K562 (cell line): ENCODE measurements at regions not wholly inside any gene's neighbourhood (a gene's known extent, or its start where the extent isn't known, plus 50 kb on each side); places are given as distances from the start of the nearest gene placed in this dataset.

ENCODE experiments used
- ATAC-seq: fragments of 200-7000 bp; cut with Tn5 transposase; 3 replicates; pipeline ENCODE4 v1.9.1; 2020; ENCODE audit warnings: moderate library complexity
- BruUV-seq: library from RNA; stranded (reverse); fragments of 400-500 nt; replicated peaks from 2 replicates; lab custom pipeline; 2021; lab: Mats Ljungman, UMichigan
- CTCF ChIA-PET: fragments of 300-600 bp; formaldehyde crosslinking; extraction: SDS; loops from one replicate; lab custom pipeline; 2021; ENCODE audit warnings: low intra/inter-chr PET ratio; lab: Yijun Ruan, JAX
- POLR2A ChIA-PET: fragments of 300-600, 350-650 bp; sonication (Branson Sonifier 250); formaldehyde crosslinking; extraction: SDS; loops from one replicate; lab custom pipeline; 2021; ENCODE audit warnings: antibody characterized with exemption, inconsistent platforms; lab: Yijun Ruan, JAX
- DNase-seq, 4 experiments: peaks; one replicate each; pipeline versions ENCODE4 v3.0.0 to v3.0.0-alpha.2; 2011 to 2018; ENCODE audit warnings: low spot score in 3 of 4, mixed read lengths in 3 of 4; ENCODE audit errors: extremely low read depth in 1 of 4
- FAIRE-seq: peaks from 2 replicates; lab custom pipeline; 2011; peaks lifted over from hg19 to GRCh38; lab: Jason Lieb, UNC
- H2AFZ ChIP-seq: 2 replicates; pipeline ENCODE4 v1.6.0; 2011; ENCODE audit warnings: low read depth, low read length, control low read depth, inconsistent platforms
- H3K27ac ChIP-seq: fragments of 200-600 bp; 3 replicates; pipeline ENCODE4 v1.8.0; 2011; ENCODE audit warnings: low read depth, mild to moderate bottlenecking, control low read depth, inconsistent platforms, low read length, moderate library complexity, mixed read lengths; ENCODE audit errors: extremely low read depth
- H3K27me3 ChIP-seq, 2 experiments: fragments of 300-600 bp in 1 of 2; 2 replicates in 1 of 2; 3 replicates in 1 of 2; pipeline versions ENCODE4 v1.6.0 to v1.8.0; 2011; ENCODE audit warnings: inconsistent platforms in 2 of 2, low read length in 2 of 2, mild to moderate bottlenecking in 1 of 2, mixed read lengths in 1 of 2, moderate library complexity in 1 of 2; ENCODE audit not compliant: control insufficient read depth in 2 of 2, insufficient read depth in 2 of 2
- H3K36me3 ChIP-seq: fragments of 300-600 bp; 3 replicates; pipeline ENCODE4 v1.8.0; 2011; ENCODE audit warnings: mild to moderate bottlenecking, low read length, inconsistent platforms; ENCODE audit not compliant: control insufficient read depth, insufficient read depth
- H3K4me1 ChIP-seq, 2 experiments: fragments of 200-600 bp in 1 of 2; replicated peaks in 1 of 2; 2 replicates in 1 of 2; 3 replicates in 1 of 2; pipeline versions ENCODE4 v1.5.1 to v1.8.0; 2011; ENCODE audit warnings: inconsistent platforms in 2 of 2, low read length in 2 of 2, mild to moderate bottlenecking in 1 of 2, mixed read lengths in 1 of 2, moderate library complexity in 1 of 2; ENCODE audit not compliant: control insufficient read depth in 2 of 2, insufficient read depth in 2 of 2
- H3K4me2 ChIP-seq: 2 replicates; pipeline ENCODE4 v1.6.1; 2011; ENCODE audit warnings: low read length, control low read depth, inconsistent platforms, mixed read lengths; ENCODE audit not compliant: insufficient read depth
- H3K4me3 ChIP-seq: fragments of 200-600 bp; sonication (generic), shearing (Covaris generic); 2 replicates; pipeline ENCODE4 v1.5.1; 2016; ENCODE audit warnings: control low read depth, inconsistent platforms
- H3K79me2 ChIP-seq: fragments of 200-600 bp; 3 replicates; pipeline ENCODE4 v1.8.0; 2011; ENCODE audit warnings: low read length, inconsistent platforms; ENCODE audit not compliant: control insufficient read depth, insufficient read depth
- H3K9ac ChIP-seq, 2 experiments: 2 replicates each; pipeline versions ENCODE4 v1.6.0 to v1.6.1; 2011; ENCODE audit warnings: low read depth in 2 of 2, low read length in 2 of 2, control low read depth in 1 of 2, inconsistent platforms in 1 of 2, mild to moderate bottlenecking in 1 of 2, mixed read lengths in 1 of 2; ENCODE audit not compliant: insufficient read depth in 1 of 2
- H3K9me1 ChIP-seq: one replicate; pipeline ENCODE4 v1.6.0; 2011; ENCODE audit warnings: inconsistent platforms, mild to moderate bottlenecking, low read length, moderate library complexity; ENCODE audit not compliant: control insufficient read depth, insufficient read depth
- H3K9me3 ChIP-seq: replicated peaks from 2 replicates; pipeline ENCODE4 v1.5.1; 2011; ENCODE audit warnings: low read depth, low read length, inconsistent platforms; ENCODE audit not compliant: control insufficient read depth, insufficient read depth
- H4K20me1 ChIP-seq: replicated peaks from 2 replicates; pipeline ENCODE4 v1.6.1; 2011; ENCODE audit warnings: low read length, inconsistent platforms, mixed read lengths; ENCODE audit not compliant: control insufficient read depth, insufficient read depth
- ELF4 ChIP-seq: fragments of 450-650 bp; formaldehyde crosslinking; IDR thresholded peaks from 2 replicates; pipeline ENCODE4 v1.4.0; 2022; ENCODE audit warnings: missing genetic modification characterization
- MEIS2 ChIP-seq: fragments of 450-650 bp; IDR thresholded peaks from 2 replicates; pipeline ENCODE4 v1.6.1; 2014; ENCODE audit warnings: mild to moderate bottlenecking; ENCODE audit not compliant: partially characterized antibody
- PBX2 ChIP-seq, 2 experiments: IDR thresholded peaks in 1 of 2; conservative IDR thresholded peaks in 1 of 2; 2 replicates each; pipeline ENCODE4 v1.6.1; 2016; ENCODE audit warnings: low read depth in 2 of 2, mild to moderate bottlenecking in 1 of 2, missing compliant biosample characterization in 1 of 2, missing genetic modification characterization in 1 of 2, moderate library complexity in 1 of 2
- ZNF395 ChIP-seq: fragments of 200-800 bp; sonication (Bioruptor generic); IDR thresholded peaks from 2 replicates; pipeline ENCODE4 v1.6.1; 2017; ENCODE audit warnings: missing genetic modification characterization, missing compliant biosample characterization
- ZNF76 ChIP-seq: fragments of 250-450 bp; sonication (Bioruptor Pico); IDR thresholded peaks from 2 replicates; pipeline ENCODE4 v1.4.0; 2020; ENCODE audit warnings: mild to moderate bottlenecking, moderate library complexity, borderline replicate concordance
- WGBS: fragments of 100-300 bp; shearing (Covaris generic); methylation state at CpG from one replicate; pipeline ENCODE4 v1.1.6; 2016; ENCODE audit warnings: low coverage, mixed read lengths; ENCODE audit not compliant: insufficient coverage; ENCODE audit errors: missing lambda C conversion rate; 5-methylcytosine and 5-hydroxymethylcytosine counted together
- in situ Hi-C: fragments of 300-500 bp; cut with MboI; formaldehyde crosslinking; loops from 4 replicates; pipeline ENCODE4 v1.15.0; 2018; ENCODE audit warnings: inconsistent platforms, mixed read lengths
- intact Hi-C: fragments of 100-400 bp; cut with micrococcal nuclease; formaldehyde crosslinking; loops from 2 replicates; pipeline ENCODE4 v1.14.2; 2022
- TF ChIP-seq, protein P1 (sequence below), 2 experiments: fragments of 450-650 bp in 1 of 2; sonication (generic) in 1 of 2; formaldehyde crosslinking in 1 of 2; IDR thresholded peaks in 1 of 2; conservative IDR thresholded peaks in 1 of 2; 2 replicates each; pipeline versions ENCODE4 v1.6.1 to v1.8.1; 2016 to 2023; ENCODE audit warnings: mild to moderate bottlenecking in 2 of 2, moderate library complexity in 2 of 2, inconsistent platforms in 1 of 2, missing genetic modification reagents in 1 of 2

DNA sequence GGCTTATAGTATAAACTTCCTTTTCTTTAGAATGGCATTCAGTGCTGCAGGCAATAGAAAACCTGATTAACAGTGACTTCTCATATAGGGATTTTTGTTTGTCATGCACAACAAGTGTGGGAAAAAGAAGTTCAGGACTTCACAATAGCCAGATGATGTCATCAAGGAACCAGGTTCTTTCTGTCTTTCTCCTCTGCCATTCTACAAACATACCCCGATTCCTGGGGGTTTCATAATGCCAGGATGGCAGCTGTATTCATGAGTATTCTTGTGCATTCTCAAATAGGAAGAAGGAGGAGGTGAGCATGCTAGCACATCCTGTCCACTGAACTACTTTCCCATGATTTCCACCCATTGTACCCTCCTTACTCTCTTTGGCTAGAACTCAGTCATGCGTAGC is 182.7 kb upstream of the EEA1 start:
- intact Hi-C loops: no loop called here
- POLR2A ChIA-PET: no interaction called here
- peaks cover 4% of the 10 kb centered on the region; the same call in 1 of the 2 replicates for H3K9me3 ChIP-seq
- no peaks in the 10 kb centered on the region for H3K27me3 ChIP-seq
- CTCF ChIA-PET: no interaction called here
- H3K27ac ChIP-seq: no peak overlapping the region
- TF ChIP-seq, protein P1, sequence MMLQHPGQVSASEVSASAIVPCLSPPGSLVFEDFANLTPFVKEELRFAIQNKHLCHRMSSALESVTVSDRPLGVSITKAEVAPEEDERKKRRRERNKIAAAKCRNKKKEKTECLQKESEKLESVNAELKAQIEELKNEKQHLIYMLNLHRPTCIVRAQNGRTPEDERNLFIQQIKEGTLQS (IDR thresholded peaks at IDR 0.05): peak; percentile 50
- TF ChIP-seq, protein P1 (CRISPR knock-in tag; conservative IDR thresholded peaks at IDR 0.05): no peak
- no peak for TF ChIP-seq ZNF76 (CRISPR knock-in tag)
- no peaks in the 10 kb centered on the region for H3K36me3 ChIP-seq
- no peaks in the 10 kb centered on the region for H3K79me2 ChIP-seq
- FAIRE-seq (no peak), ATAC-seq (no peak), DNase-seq (no peak)
- H4K20me1 ChIP-seq: no peaks in the 10 kb centered on the region
- no peak overlapping the region for H3K4me2 ChIP-seq
- BruUV-seq: no TSS peak
- H3K9me1 ChIP-seq: no peaks in the 10 kb centered on the region
- H3K4me3 ChIP-seq: no peak overlapping the region
- WGBS: 60% methylated on average over 2 of the region's 2 CpGs
- peaks cover 12 to 23% of the 10 kb centered on the region in 2 experiments; a peak in 4 of 5 replicates for H3K4me1 ChIP-seq
- in situ Hi-C loops: no loop called here
- H3K9ac ChIP-seq: no peak overlapping the region
- H2AFZ ChIP-seq: no peak overlapping the region

DNA sequence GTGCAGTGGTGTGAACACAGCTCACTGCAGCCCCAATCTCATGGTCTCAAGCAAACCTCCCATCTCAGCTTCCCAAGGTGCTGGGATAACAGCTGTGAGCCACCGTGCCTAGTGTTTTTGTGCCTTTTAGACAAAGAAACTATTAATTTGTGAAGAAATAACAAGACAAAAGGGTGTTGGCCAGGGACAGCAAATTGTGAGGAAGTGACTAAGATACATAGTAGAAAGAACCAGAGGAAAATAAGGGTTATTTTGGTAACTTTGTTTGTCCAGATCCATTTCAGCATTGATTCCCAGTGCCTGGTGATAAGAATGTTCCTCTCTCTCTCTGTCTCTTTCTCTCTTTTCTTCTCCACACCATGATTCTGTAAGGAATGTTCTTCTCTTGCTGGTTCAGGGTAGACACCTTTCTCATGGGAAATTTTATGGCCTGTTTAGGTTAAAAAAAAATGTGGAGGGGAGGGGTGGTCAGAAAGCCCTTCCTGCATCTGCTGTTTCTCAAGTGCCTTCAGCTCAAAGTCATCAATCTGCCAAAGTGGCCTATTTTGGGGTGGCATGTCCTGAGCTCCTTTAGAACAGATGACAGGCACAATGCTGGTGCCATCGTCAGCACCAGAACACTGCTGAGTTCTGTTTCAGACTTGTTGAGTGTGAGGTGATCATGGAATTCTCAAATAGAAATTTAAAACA is 184.4 kb upstream of the EEA1 start:
- DNase-seq: no peak
- Histone ChIP-seq H4K20me1 (no peaks in the 10 kb centered on the region), H3K4me2 (no peak overlapping the region), H2AFZ (peak overlapping the region; percentile 46; the same call in 1 of the 2 replicates), H3K9me1 (no peaks in the 10 kb centered on the region), H3K9me3 (peaks cover 4% of the 10 kb centered on the region; the same call in 1 of the 2 replicates), H3K4me1 (peaks cover 12 to 23% of the 10 kb centered on the region in 2 experiments; a peak in 4 of 5 replicates), H3K27me3 (no peaks in the 10 kb centered on the region), H3K4me3 (no peak overlapping the region), H3K9ac (no peak overlapping the region), H3K79me2 (no peaks in the 10 kb centered on the region), H3K27ac (no peak overlapping the region), H3K36me3 (no peaks in the 10 kb centered on the region)
- in situ Hi-C loops (no loop called here), intact Hi-C loops (loop anchor here (2.0 kb wide), 1 partner anchor 65 kb away; no protein-coding TSS in a partner anchor)
- ChIA-PET POLR2A (interaction anchor here (1.3 kb wide), 1 partner anchor 14 kb away, joined by 3 read pairs; no protein-coding TSS in a partner anchor), CTCF (no interaction called here)
- no peak for TF ChIP-seq ZNF395 (CRISPR knock-in tag)
- peak; percentile 53 for TF ChIP-seq MEIS2
- no peak for TF ChIP-seq PBX2 (CRISPR knock-in tag; IDR thresholded peaks at IDR 0.05; ENCODE audit: low read depth)
- TF ChIP-seq PBX2 (tag; conservative IDR thresholded peaks at IDR 0.05; ENCODE audit: low read depth): 0 out of 2 replicates have a peak, but pooled peaks have one; percentile 41
- TF ChIP-seq ELF4 (CRISPR knock-in tag): no peak
- FAIRE-seq: no peak
- 62% methylated on average over 2 of the region's 2 CpGs for WGBS
- no TSS peak for BruUV-seq
- ATAC-seq: no peak
